NB4 (cell line): ENCODE measurements at regions not wholly inside any gene's neighbourhood (a gene's known extent, or its start where the extent isn't known, plus 50 kb on each side); places are given as distances from the start of the nearest gene placed in this dataset.

Source experiments
- MYC ChIP-seq: IDR thresholded peaks from 2 replicates; pipeline ENCODE4 v1.6.1; 2011; ENCODE audit warnings: low read depth, low read length
- POLR2A ChIP-seq: IDR thresholded peaks from 2 replicates; pipeline ENCODE4 v1.6.1; 2011; ENCODE audit warnings: mild to moderate bottlenecking; ENCODE audit not compliant: insufficient read length; ENCODE audit errors: extremely low read depth
- TF ChIP-seq, protein P1 (sequence below): IDR thresholded peaks from one replicate; pipeline ENCODE4 v1.5.1; 2012; ENCODE audit warnings: low read depth, low read length
- TF ChIP-seq, protein P2 (sequence below): IDR thresholded peaks from 2 replicates; pipeline ENCODE4 v1.6.1; 2011; ENCODE audit warnings: low read depth, low read length

DNA sequence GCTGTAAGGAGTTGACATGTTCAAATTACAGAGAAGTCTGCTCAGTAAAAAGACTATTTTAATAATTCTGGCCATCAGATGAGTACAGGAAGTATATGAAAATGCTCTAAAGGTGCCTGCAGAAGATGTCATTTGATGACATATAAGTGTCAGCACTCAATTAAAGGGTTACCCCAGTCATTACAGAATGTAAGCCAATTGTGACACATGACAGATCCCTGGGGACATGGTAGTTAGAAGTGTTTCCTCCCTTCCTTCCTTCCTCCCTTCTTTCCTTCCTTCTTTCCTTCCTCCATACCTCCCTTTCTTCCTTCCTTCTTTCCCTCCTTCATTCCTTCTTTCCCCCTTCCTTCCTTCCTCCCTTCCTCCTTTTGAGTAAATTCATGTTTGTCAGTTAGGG lies 453.0 kb downstream of the RAPGEF2 start:
- TF ChIP-seq, protein P1, sequence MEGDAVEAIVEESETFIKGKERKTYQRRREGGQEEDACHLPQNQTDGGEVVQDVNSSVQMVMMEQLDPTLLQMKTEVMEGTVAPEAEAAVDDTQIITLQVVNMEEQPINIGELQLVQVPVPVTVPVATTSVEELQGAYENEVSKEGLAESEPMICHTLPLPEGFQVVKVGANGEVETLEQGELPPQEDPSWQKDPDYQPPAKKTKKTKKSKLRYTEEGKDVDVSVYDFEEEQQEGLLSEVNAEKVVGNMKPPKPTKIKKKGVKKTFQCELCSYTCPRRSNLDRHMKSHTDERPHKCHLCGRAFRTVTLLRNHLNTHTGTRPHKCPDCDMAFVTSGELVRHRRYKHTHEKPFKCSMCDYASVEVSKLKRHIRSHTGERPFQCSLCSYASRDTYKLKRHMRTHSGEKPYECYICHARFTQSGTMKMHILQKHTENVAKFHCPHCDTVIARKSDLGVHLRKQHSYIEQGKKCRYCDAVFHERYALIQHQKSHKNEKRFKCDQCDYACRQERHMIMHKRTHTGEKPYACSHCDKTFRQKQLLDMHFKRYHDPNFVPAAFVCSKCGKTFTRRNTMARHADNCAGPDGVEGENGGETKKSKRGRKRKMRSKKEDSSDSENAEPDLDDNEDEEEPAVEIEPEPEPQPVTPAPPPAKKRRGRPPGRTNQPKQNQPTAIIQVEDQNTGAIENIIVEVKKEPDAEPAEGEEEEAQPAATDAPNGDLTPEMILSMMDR, result no peak
- TF ChIP-seq, protein P2, sequence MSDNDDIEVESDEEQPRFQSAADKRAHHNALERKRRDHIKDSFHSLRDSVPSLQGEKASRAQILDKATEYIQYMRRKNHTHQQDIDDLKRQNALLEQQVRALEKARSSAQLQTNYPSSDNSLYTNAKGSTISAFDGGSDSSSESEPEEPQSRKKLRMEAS, result no peak
- TF ChIP-seq POLR2A (no peak), MYC (no peak)
